PC-3 (cell line): ENCODE measurements at regions not wholly inside any gene's neighbourhood (a gene's known extent, or its start where the extent isn't known, plus 50 kb on each side); places are given as distances from the start of the nearest gene placed in this dataset.

Experiments used
- ATAC-seq: fragments of 200-7000 bp; cut with Tn5 transposase; 2 replicates; pipeline ENCODE4 v1.9.1; 2020; ENCODE audit warnings: mild to moderate bottlenecking, moderate library complexity
- BruUV-seq: library from RNA; stranded (reverse); fragments of 400-500 nt; replicated peaks from 2 replicates; lab custom pipeline; 2021; lab: Mats Ljungman, UMichigan
- CTCF ChIA-PET: fragments of 300-600 bp; sonication (Branson Sonifier 250); formaldehyde crosslinking; loops from one replicate; lab custom pipeline; 2022; ENCODE audit warnings: antibody characterized with exemption; lab: Charles Lee
- POLR2A ChIA-PET: fragments of 300-600 bp; sonication (Branson Sonifier 250); formaldehyde crosslinking; loops from one replicate; lab custom pipeline; 2022; ENCODE audit warnings: antibody characterized with exemption; ENCODE audit not compliant: unreplicated experiment; lab: Charles Lee
- DNase-seq: peaks from one replicate; pipeline ENCODE4 v3.0.0-alpha.2; 2015
- H2AFZ ChIP-seq: fragments of 300-600 bp; sonication (generic); 2 replicates; pipeline ENCODE4 v1.6.0; 2016; ENCODE audit warnings: antibody characterized with exemption, low read length
- H3F3A ChIP-seq: fragments of 300-600 bp; sonication (generic); one replicate; pipeline ENCODE4 v1.6.0; 2017; ENCODE audit warnings: antibody characterized with exemption, low read length, control low read depth, mild to moderate bottlenecking; ENCODE audit not compliant: unreplicated experiment
- H3K27ac ChIP-seq: fragments of 300-600 bp; sonication (generic); 2 replicates; pipeline ENCODE4 v1.5.1; 2016; ENCODE audit warnings: mild to moderate bottlenecking, low read length
- H3K27me3 ChIP-seq: fragments of 300-600 bp; sonication (generic); 2 replicates; pipeline ENCODE4 v1.6.1; 2016; ENCODE audit warnings: low read length, mixed read lengths
- H3K36me3 ChIP-seq: fragments of 300-600 bp; sonication (generic); 2 replicates; pipeline ENCODE4 v1.6.1; 2016; ENCODE audit warnings: low read depth, mixed run types, low read length, mixed read lengths
- H3K4me1 ChIP-seq: fragments of 300-600 bp; sonication (generic); 2 replicates; pipeline ENCODE4 v1.5.1; 2016; ENCODE audit warnings: low read length; ENCODE audit not compliant: insufficient read depth
- H3K4me2 ChIP-seq: fragments of 300-600 bp; sonication (generic); 2 replicates; pipeline ENCODE4 v1.6.0; 2016; ENCODE audit warnings: low read length
- H3K4me3 ChIP-seq: fragments of 300-600 bp; sonication (generic); 2 replicates; pipeline ENCODE4 v1.5.1; 2016; ENCODE audit warnings: mild to moderate bottlenecking, low read length, mixed read lengths
- H3K79me2 ChIP-seq: fragments of 300-600 bp; sonication (generic); 2 replicates; pipeline ENCODE4 v1.6.1; 2017; ENCODE audit warnings: low read length, mixed read lengths
- H3K9ac ChIP-seq: fragments of 300-600 bp; sonication (generic); 2 replicates; pipeline ENCODE4 v1.6.0; 2016; ENCODE audit warnings: mild to moderate bottlenecking, low read length
- H3K9me2 ChIP-seq: fragments of 300-600 bp; sonication (generic); replicated peaks from 2 replicates; pipeline ENCODE4 v1.6.1; 2016; ENCODE audit warnings: mixed run types, low read length, mixed read lengths
- H3K9me3 ChIP-seq: fragments of 300-600 bp; sonication (generic); 2 replicates; pipeline ENCODE4 v1.6.1; 2016; ENCODE audit warnings: low read length, mixed read lengths
- H4K20me1 ChIP-seq: fragments of 300-600 bp; sonication (generic); 2 replicates; pipeline ENCODE4 v1.6.1; 2016; ENCODE audit warnings: low read length, mixed read lengths
- EZH2 ChIP-seq: fragments of 300-600 bp; sonication (generic); IDR thresholded peaks from one replicate; pipeline ENCODE4 v1.6.1; 2017; ENCODE audit warnings: antibody characterized with exemption, mild to moderate bottlenecking, low read length; ENCODE audit not compliant: unreplicated experiment
- EZH2phosphoT487 ChIP-seq: fragments of 300-600 bp; sonication (generic); IDR thresholded peaks from 2 replicates; pipeline ENCODE4 v1.6.1; 2018; ENCODE audit warnings: mild to moderate bottlenecking, antibody characterized with exemption, low read length, borderline replicate concordance
- intact Hi-C: fragments of 100-400 bp; cut with micrococcal nuclease; formaldehyde crosslinking; loops from 2 replicates; pipeline ENCODE4 v1.9.0; 2023
- TF ChIP-seq, protein P1 (sequence below): fragments of 300-600 bp; sonication (generic); conservative IDR thresholded peaks from 2 replicates; pipeline ENCODE4 v1.5.1; 2017; ENCODE audit warnings: antibody characterized with exemption, low read depth, mild to moderate bottlenecking, low read length

GRCh38 chr5:23635938-23636337 lies 128.5 kb downstream of the PRDM9 start:
- H3K9ac ChIP-seq, result no peak overlapping the region
- ATAC-seq, result no peak
- no peak overlapping the region for H3K4me2 ChIP-seq
- no peak for DNase-seq
- H3K9me2 ChIP-seq, result no peaks in the 10 kb centered on the region
- no TSS peak for BruUV-seq
- no peaks in the 10 kb centered on the region for H4K20me1 ChIP-seq
- H3K4me3 ChIP-seq, result no peak overlapping the region
- H3K27me3 ChIP-seq, result no peaks in the 10 kb centered on the region
- CTCF ChIA-PET, result no interaction called here
- H3K9me3 ChIP-seq, result no peaks in the 10 kb centered on the region
- peaks cover 3% of the 10 kb centered on the region for H3F3A ChIP-seq
- intact Hi-C loops, result no loop called here
- no peak for TF ChIP-seq EZH2
- TF ChIP-seq, protein P1, sequence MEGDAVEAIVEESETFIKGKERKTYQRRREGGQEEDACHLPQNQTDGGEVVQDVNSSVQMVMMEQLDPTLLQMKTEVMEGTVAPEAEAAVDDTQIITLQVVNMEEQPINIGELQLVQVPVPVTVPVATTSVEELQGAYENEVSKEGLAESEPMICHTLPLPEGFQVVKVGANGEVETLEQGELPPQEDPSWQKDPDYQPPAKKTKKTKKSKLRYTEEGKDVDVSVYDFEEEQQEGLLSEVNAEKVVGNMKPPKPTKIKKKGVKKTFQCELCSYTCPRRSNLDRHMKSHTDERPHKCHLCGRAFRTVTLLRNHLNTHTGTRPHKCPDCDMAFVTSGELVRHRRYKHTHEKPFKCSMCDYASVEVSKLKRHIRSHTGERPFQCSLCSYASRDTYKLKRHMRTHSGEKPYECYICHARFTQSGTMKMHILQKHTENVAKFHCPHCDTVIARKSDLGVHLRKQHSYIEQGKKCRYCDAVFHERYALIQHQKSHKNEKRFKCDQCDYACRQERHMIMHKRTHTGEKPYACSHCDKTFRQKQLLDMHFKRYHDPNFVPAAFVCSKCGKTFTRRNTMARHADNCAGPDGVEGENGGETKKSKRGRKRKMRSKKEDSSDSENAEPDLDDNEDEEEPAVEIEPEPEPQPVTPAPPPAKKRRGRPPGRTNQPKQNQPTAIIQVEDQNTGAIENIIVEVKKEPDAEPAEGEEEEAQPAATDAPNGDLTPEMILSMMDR, result no peak
- no peaks in the 10 kb centered on the region for H3K79me2 ChIP-seq
- H2AFZ ChIP-seq, result no peak overlapping the region
- H3K27ac ChIP-seq, result no peak overlapping the region
- H3K4me1 ChIP-seq, result peaks cover 15% of the 10 kb centered on the region
- H3K36me3 ChIP-seq, result no peaks in the 10 kb centered on the region
- POLR2A ChIA-PET, result no interaction called here

DNA sequence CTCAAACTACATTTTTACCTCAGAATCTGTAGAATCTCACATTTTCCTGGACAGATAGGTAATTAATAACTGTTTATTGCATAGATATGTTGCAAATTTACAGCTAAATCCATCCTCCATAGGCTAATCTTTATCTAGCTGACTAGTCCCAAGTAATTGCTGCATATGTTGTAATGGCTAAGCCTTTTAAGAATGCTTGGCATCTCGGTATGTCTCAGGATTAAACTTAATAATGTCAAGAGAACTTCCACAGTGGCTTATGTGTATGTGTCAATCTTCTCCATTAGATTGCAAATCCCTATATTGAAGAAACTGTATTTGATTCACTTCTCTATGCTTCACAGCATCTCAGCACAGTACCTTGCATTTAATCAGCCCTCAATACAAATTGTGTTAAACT lies 131.9 kb downstream of the PRDM9 start:
- Histone ChIP-seq H3K4me3 (no peak overlapping the region), H3K9me2 (no peaks in the 10 kb centered on the region), H3K36me3 (no peaks in the 10 kb centered on the region), H3K9ac (no peak overlapping the region), H3K4me1 (no peaks in the 10 kb centered on the region), H3K27ac (no peak overlapping the region), H4K20me1 (no peaks in the 10 kb centered on the region), H3F3A (no peaks in the 10 kb centered on the region), H3K27me3 (no peaks in the 10 kb centered on the region), H3K4me2 (no peak overlapping the region), H3K79me2 (no peaks in the 10 kb centered on the region), H3K9me3 (no peaks in the 10 kb centered on the region), H2AFZ (no peak overlapping the region)
- no peak for TF ChIP-seq EZH2
- TF ChIP-seq, protein P1, result no peak
- TF ChIP-seq EZH2phosphoT487, result no peak
- ChIA-PET POLR2A (no interaction called here), CTCF (no interaction called here)
- intact Hi-C loops, result no loop called here
- BruUV-seq, result no TSS peak
- no peak for DNase-seq
- ATAC-seq, result no peak

- no peak overlapping the region for H3K4me2 ChIP-seq
- ATAC-seq, result no peak
- no peak overlapping the region for H3K27ac ChIP-seq
- H3K36me3 ChIP-seq, result no peaks in the 10 kb centered on the region
- H3K27me3 ChIP-seq, result no peaks in the 10 kb centered on the region
- no peaks in the 10 kb centered on the region for H3K9me3 ChIP-seq
- no peak overlapping the region for H3K4me3 ChIP-seq
- H3K9me2 ChIP-seq, result no peaks in the 10 kb centered on the region
- TF ChIP-seq, protein P1, result no peak
- TF ChIP-seq EZH2 (no peak), EZH2phosphoT487 (no peak)
- no peak overlapping the region for H3K9ac ChIP-seq
- no peaks in the 10 kb centered on the region for H3K79me2 ChIP-seq
- no peak overlapping the region for H2AFZ ChIP-seq
- DNase-seq, result peak; percentile 23
- no peaks in the 10 kb centered on the region for H3F3A ChIP-seq
- no peaks in the 10 kb centered on the region for H4K20me1 ChIP-seq
- ChIA-PET CTCF (no interaction called here), POLR2A (no interaction called here)
- BruUV-seq, result no TSS peak
- H3K4me1 ChIP-seq, result 0 out of 2 replicates have a peak, but pooled peaks cover 3% of the 10 kb centered on the region
- intact Hi-C loops, result no loop called here
These were observed 141.2 kb downstream of the PRDM9 start for GRCh38 chr5:23648656-23649055.
